Panc1 (cell line): ENCODE measurements at regions not wholly inside any gene's neighbourhood (a gene's known extent, or its start where the extent isn't known, plus 50 kb on each side); places are given as distances from the start of the nearest gene placed in this dataset.

Source experiments
- ATAC-seq: fragments of 200-7000 bp; cut with Tn5 transposase; 2 replicates; pipeline ENCODE4 v1.9.1; 2020; ENCODE audit warnings: mild to moderate bottlenecking, moderate library complexity
- BruUV-seq: library from RNA; stranded (reverse); fragments of 400-500 nt; replicated peaks from 2 replicates; lab custom pipeline; 2021; lab: Mats Ljungman, UMichigan
- CTCF ChIA-PET: fragments of 300-600 bp; sonication (Branson Sonifier 250); formaldehyde crosslinking; loops from one replicate; lab custom pipeline; 2022; ENCODE audit warnings: antibody characterized with exemption; lab: Charles Lee
- POLR2A ChIA-PET: fragments of 300-600 bp; sonication (Branson Sonifier 250); formaldehyde crosslinking; loops from one replicate; lab custom pipeline; 2022; ENCODE audit warnings: antibody characterized with exemption; lab: Charles Lee
- DNase-seq: peaks from one replicate; pipeline ENCODE4 v3.0.0-alpha.2; 2010; ENCODE audit warnings: low read depth, low spot score
- H3K27ac ChIP-seq: 2 replicates; pipeline ENCODE4 v1.5.1; 2011; ENCODE audit warnings: mild to moderate bottlenecking, low read length, inconsistent platforms
- H3K27me3 ChIP-seq: fragments of 200-500 bp; sonication (Bioruptor generic); 2 replicates; pipeline ENCODE4 v1.6.0; 2014; ENCODE audit warnings: low read length, inconsistent platforms; ENCODE audit not compliant: control insufficient read depth, insufficient read depth
- H3K36me3 ChIP-seq: fragments of 200-500 bp; sonication (Bioruptor generic); 2 replicates; pipeline ENCODE4 v1.5.1; 2014; ENCODE audit warnings: inconsistent platforms, mild to moderate bottlenecking, low read length, moderate library complexity; ENCODE audit not compliant: control insufficient read depth, insufficient read depth
- H3K4me1 ChIP-seq: 2 replicates; pipeline ENCODE4 v1.5.1; 2011; ENCODE audit warnings: inconsistent platforms, mild to moderate bottlenecking, low read length, moderate library complexity; ENCODE audit not compliant: control insufficient read depth, insufficient read depth
- H3K4me3 ChIP-seq, 2 experiments: 2 replicates each; pipeline ENCODE4 v1.5.1; 2011 to 2012; ENCODE audit warnings: low read depth in 2 of 2, low read length in 2 of 2, mild to moderate bottlenecking in 2 of 2, inconsistent platforms in 1 of 2, moderate library complexity in 1 of 2
- H3K9me3 ChIP-seq: fragments of 200-500 bp; sonication (Bioruptor generic); 2 replicates; pipeline ENCODE4 v1.5.1; 2014; ENCODE audit warnings: low read depth, mild to moderate bottlenecking, inconsistent platforms, low read length, moderate library complexity; ENCODE audit not compliant: control insufficient read depth, insufficient read depth
- CTCF ChIP-seq: fragments of 450-650 bp; IDR thresholded peaks from 2 replicates; pipeline ENCODE4 v1.5.1; 2017; ENCODE audit warnings: mild to moderate bottlenecking
- POLR2AphosphoS5 ChIP-seq: IDR thresholded peaks from 2 replicates; pipeline ENCODE4 v1.6.1; 2012; ENCODE audit warnings: mild to moderate bottlenecking, low read depth, low read length, moderate library complexity
- REST ChIP-seq, 2 experiments: IDR thresholded peaks; 2 replicates each; pipeline ENCODE4 v1.6.1; 2011 to 2012; ENCODE audit warnings: low read depth in 2 of 2, control low read depth in 1 of 2, low read length in 1 of 2, mild to moderate bottlenecking in 1 of 2, moderate library complexity in 1 of 2; ENCODE audit not compliant: insufficient read depth in 1 of 2
- SIN3A ChIP-seq: IDR thresholded peaks from 2 replicates; pipeline ENCODE4 v1.6.1; 2012; ENCODE audit warnings: low read depth, mild to moderate bottlenecking, low read length, moderate library complexity, borderline replicate concordance; ENCODE audit not compliant: insufficient read depth
- TCF7L2 ChIP-seq: IDR thresholded peaks from 2 replicates; pipeline ENCODE4 v1.6.1; 2011; ENCODE audit warnings: mild to moderate bottlenecking, low read depth, low read length, inconsistent platforms
- in situ Hi-C: cut with HindIII; loops from 2 replicates; pipeline ENCODE4 v1.10.0; 2016; ENCODE audit warnings: low sequenced_read_pairs, low pct_unique_long_range_greater_than_20kb
- intact Hi-C: fragments of 100-400 bp; cut with micrococcal nuclease; formaldehyde crosslinking; loops from one replicate; pipeline ENCODE4 v1.10.0; 2022; ENCODE audit not compliant: unreplicated experiment

- TF ChIP-seq TCF7L2 (no peak), CTCF (no peak), SIN3A (no peak), REST (IDR thresholded peaks at IDR 0.05; ENCODE audit: insufficient read depth in 1 of 2, low read depth in 2 of 2, low read length in 1 of 2) (no peak), POLR2AphosphoS5 (no peak)
- CTCF ChIA-PET: no interaction called here
- BruUV-seq: no TSS peak
These were observed 228.1 kb downstream of the FBXO8 start for GRCh38 chr4:174055344-174055743.

GRCh38 chr4:174053895-174054294, 229.6 kb downstream of the FBXO8 start:
- POLR2A ChIA-PET: no interaction called here
- Histone ChIP-seq H3K27me3 (no peaks in the 10 kb centered on the region), H3K4me1 (no peaks in the 10 kb centered on the region), H3K27ac (no peak overlapping the region), H3K4me3 (no peak overlapping the region), H3K36me3 (no peaks in the 10 kb centered on the region), H3K9me3 (no peaks in the 10 kb centered on the region)
- CTCF ChIA-PET: no interaction called here
- no TSS peak for BruUV-seq
- in situ Hi-C loops (no loop called here), intact Hi-C loops (no loop called here)
- ATAC-seq: no peak
- no peak for TF ChIP-seq SIN3A
- TF ChIP-seq REST (IDR thresholded peaks at IDR 0.05; ENCODE audit: insufficient read depth in 1 of 2, low read depth in 2 of 2, low read length in 1 of 2): no peak
- no peak for TF ChIP-seq CTCF
- no peak for TF ChIP-seq TCF7L2
- no peak for TF ChIP-seq POLR2AphosphoS5
- no peak for DNase-seq

More at GRCh38 chr4:174055344-174055743, 228.1 kb downstream of the FBXO8 start:
- Histone ChIP-seq H3K4me1 (no peaks in the 10 kb centered on the region), H3K27me3 (no peaks in the 10 kb centered on the region), H3K36me3 (no peaks in the 10 kb centered on the region), H3K27ac (no peak overlapping the region), H3K4me3 (no peak overlapping the region), H3K9me3 (no peaks in the 10 kb centered on the region)
- POLR2A ChIA-PET: no interaction called here
- DNase-seq (no peak), ATAC-seq (no peak)
- intact Hi-C loops: no loop called here
- in situ Hi-C loops: no loop called here
